Trophoblast cell (in vitro differentiated cells and primary cell): ENCODE measurements at regions not wholly inside any gene's neighbourhood (a gene's known extent, or its start where the extent isn't known, plus 50 kb on each side); places are given as distances from the start of the nearest gene placed in this dataset.

ENCODE experiments used
- DNase-seq, 2 donors: peaks; one replicate each; pipeline ENCODE4 v3.0.0-alpha.2; 2016
- H2AFZ ChIP-seq: 2 replicates; pipeline ENCODE4 v1.6.1; 2013; ENCODE audit warnings: low read length, moderate library complexity, mild to moderate bottlenecking; ENCODE audit not compliant: insufficient read depth, poor library complexity
- H2AK5ac ChIP-seq: 2 replicates; pipeline ENCODE4 v1.6.1; 2013; ENCODE audit warnings: mild to moderate bottlenecking, low read length
- H2BK120ac ChIP-seq: 2 replicates; pipeline ENCODE4 v1.6.1; 2013; ENCODE audit warnings: low read length, mild to moderate bottlenecking, moderate library complexity; ENCODE audit not compliant: insufficient read depth, poor library complexity
- H2BK12ac ChIP-seq: 2 replicates; pipeline ENCODE4 v1.6.1; 2013; ENCODE audit warnings: mild to moderate bottlenecking, low read length, moderate library complexity
- H2BK5ac ChIP-seq: 2 replicates; pipeline ENCODE4 v1.6.1; 2013; ENCODE audit warnings: low read length, low read depth, moderate library complexity, mild to moderate bottlenecking; ENCODE audit not compliant: poor library complexity
- H3K14ac ChIP-seq: 2 replicates; pipeline ENCODE4 v1.6.1; 2013; ENCODE audit warnings: mild to moderate bottlenecking, low read length
- H3K18ac ChIP-seq: 2 replicates; pipeline ENCODE4 v1.6.1; 2013; ENCODE audit warnings: mild to moderate bottlenecking, low read length
- H3K23ac ChIP-seq: 2 replicates; pipeline ENCODE4 v1.6.1; 2013; ENCODE audit warnings: low read length
- H3K27ac ChIP-seq: 2 replicates; pipeline ENCODE4 v1.5.1; 2013; ENCODE audit warnings: low read depth, mild to moderate bottlenecking, inconsistent platforms, low read length, moderate library complexity
- H3K27me3 ChIP-seq: 2 replicates; pipeline ENCODE4 v1.6.1; 2013; ENCODE audit warnings: inconsistent platforms, mild to moderate bottlenecking, low read length, moderate library complexity; ENCODE audit not compliant: insufficient read depth
- H3K36me3 ChIP-seq, 2 experiments: 1 replicate in 1 of 2; 2 replicates in 1 of 2; pipeline ENCODE4 v1.6.1; 2013; ENCODE audit warnings: low read length in 2 of 2, mild to moderate bottlenecking in 2 of 2, moderate library complexity in 1 of 2; ENCODE audit not compliant: insufficient read depth in 2 of 2, control insufficient read depth in 1 of 2
- H3K4ac ChIP-seq: 2 replicates; pipeline ENCODE4 v1.6.1; 2013; ENCODE audit warnings: low read depth, mild to moderate bottlenecking, low read length, moderate library complexity
- H3K4me1 ChIP-seq, 2 experiments: 1 replicate in 1 of 2; 2 replicates in 1 of 2; pipeline ENCODE4 v1.6.1; 2013; ENCODE audit warnings: low read length in 2 of 2, mild to moderate bottlenecking in 2 of 2, moderate library complexity in 1 of 2; ENCODE audit not compliant: insufficient read depth in 2 of 2, control insufficient read depth in 1 of 2
- H3K4me2 ChIP-seq: 2 replicates; pipeline ENCODE4 v1.6.1; 2013; ENCODE audit warnings: inconsistent platforms, mild to moderate bottlenecking, low read length, moderate library complexity
- H3K4me3 ChIP-seq: 2 replicates; pipeline ENCODE4 v1.5.1; 2013; ENCODE audit warnings: mild to moderate bottlenecking, low read depth, low read length, inconsistent platforms
- H3K79me1 ChIP-seq: one replicate; pipeline ENCODE4 v1.6.1; 2013; ENCODE audit warnings: low read length
- H3K79me2 ChIP-seq: 2 replicates; pipeline ENCODE4 v1.6.1; 2013; ENCODE audit warnings: low read length, mild to moderate bottlenecking; ENCODE audit not compliant: control insufficient read depth, insufficient read depth, poor library complexity
- H3K9ac ChIP-seq: 2 replicates; pipeline ENCODE4 v1.6.1; 2013; ENCODE audit warnings: mild to moderate bottlenecking, low read length
- H3K9me3 ChIP-seq: 2 replicates; pipeline ENCODE4 v1.6.1; 2013; ENCODE audit warnings: low read depth, mild to moderate bottlenecking, control low read depth, inconsistent platforms, low read length; ENCODE audit not compliant: insufficient read depth
- H4K12ac ChIP-seq: 2 replicates; pipeline ENCODE4 v1.6.1; 2013; ENCODE audit warnings: low read depth, mild to moderate bottlenecking, low read length, moderate library complexity
- H4K8ac ChIP-seq: 2 replicates; pipeline ENCODE4 v1.6.1; 2013; ENCODE audit warnings: low read depth, mild to moderate bottlenecking, low read length, moderate library complexity
- H4K91ac ChIP-seq: one replicate; pipeline ENCODE4 v1.6.1; 2013; ENCODE audit warnings: low read depth, mild to moderate bottlenecking, low read length, moderate library complexity
- WGBS: extraction: QIAGEN DNeasy Blood & Tissue Kit; methylation state at CpG from one replicate; pipeline ENCODE4 v1.1.7; 2013; ENCODE audit warnings: missing lambda C conversion rate; ENCODE audit not compliant: insufficient read length, insufficient coverage; ENCODE audit errors: extremely low coverage; 5-methylcytosine and 5-hydroxymethylcytosine counted together

- no peak for DNase-seq
- Histone ChIP-seq H3K23ac (no peak overlapping the region), H3K14ac (no peak overlapping the region), H4K91ac (no peak overlapping the region), H2BK12ac (no peak overlapping the region), H3K79me2 (no peaks in the 10 kb centered on the region), H3K36me3 (no peaks in the 10 kb centered on the region), H3K4me1 (peaks cover 0 to 6% of the 10 kb centered on the region in 2 experiments), H3K4me3 (no peak overlapping the region), H3K4ac (no peak overlapping the region), H3K18ac (no peak overlapping the region), H3K9me3 (no peaks in the 10 kb centered on the region), H4K8ac (no peak overlapping the region), H3K79me1 (peaks cover 1% of the 10 kb centered on the region), H4K12ac (no peak overlapping the region), H2BK5ac (no peak overlapping the region), H3K27ac (no peak overlapping the region), H2AK5ac (no peak overlapping the region), H3K4me2 (no peak overlapping the region), H3K27me3 (no peaks in the 10 kb centered on the region), H2AFZ (peak overlapping the region; percentile 59), H2BK120ac (no peak overlapping the region), H3K9ac (no peak overlapping the region)
- no CpG with 5 or more reads among the region's 12 CpGs for WGBS
These were observed 164.2 kb upstream of the ITGB1 start for GRCh38 chr10:33122014-33122809.

GRCh38 chr10:33120700-33121099 is 162.7 kb upstream of the ITGB1 start:
- no peak overlapping the region for H3K14ac ChIP-seq
- H3K4me3 ChIP-seq, result no peak overlapping the region
- H3K23ac ChIP-seq, result no peak overlapping the region
- H3K27ac ChIP-seq, result no peak overlapping the region
- no peak overlapping the region for H3K9ac ChIP-seq
- no peak overlapping the region for H2AFZ ChIP-seq
- H2BK5ac ChIP-seq, result no peak overlapping the region
- H4K12ac ChIP-seq, result no peak overlapping the region
- H3K9me3 ChIP-seq, result no peaks in the 10 kb centered on the region
- H2BK12ac ChIP-seq, result no peak overlapping the region
- no peaks in the 10 kb centered on the region for H3K36me3 ChIP-seq
- no peak overlapping the region for H2BK120ac ChIP-seq
- no peak overlapping the region for H3K18ac ChIP-seq
- no peaks in the 10 kb centered on the region for H3K79me2 ChIP-seq
- H3K4me1 ChIP-seq, result peaks cover 1 to 3% of the 10 kb centered on the region in 2 experiments
- H4K91ac ChIP-seq, result no peak overlapping the region
- H3K79me1 ChIP-seq, result peaks cover 2% of the 10 kb centered on the region
- no peak for DNase-seq
- no CpG with 5 or more reads among the region's 2 CpGs for WGBS
- H2AK5ac ChIP-seq, result no peak overlapping the region
- H3K4me2 ChIP-seq, result no peak overlapping the region
- no peak overlapping the region for H3K4ac ChIP-seq
- no peak overlapping the region for H4K8ac ChIP-seq
- H3K27me3 ChIP-seq, result no peaks in the 10 kb centered on the region

- H3K4me2 ChIP-seq, result no peak overlapping the region
- DNase-seq, result no peak
- WGBS, result no CpG with 5 or more reads among the region's 3 CpGs
These were observed 162.2 kb upstream of the ITGB1 start for GRCh38 chr10:33120275-33120674.

GRCh38 chr10:33117816-33118215 is 159.8 kb upstream of the ITGB1 start:
- Histone ChIP-seq H4K8ac (no peak overlapping the region), H2AK5ac (no peak overlapping the region)

More at GRCh38 chr10:33120275-33120674, 162.2 kb upstream of the ITGB1 start:
- no peak overlapping the region for H3K4me3 ChIP-seq
- no peaks in the 10 kb centered on the region for H3K9me3 ChIP-seq
- H2BK5ac ChIP-seq, result no peak overlapping the region
- H3K27ac ChIP-seq, result no peak overlapping the region
- H4K91ac ChIP-seq, result no peak overlapping the region
- no peak overlapping the region for H3K4ac ChIP-seq
- H4K8ac ChIP-seq, result no peak overlapping the region
- H3K36me3 ChIP-seq, result no peaks in the 10 kb centered on the region
- peaks cover 3% of the 10 kb centered on the region for H3K79me1 ChIP-seq
- no peak overlapping the region for H2AK5ac ChIP-seq
- H2BK12ac ChIP-seq, result no peak overlapping the region
- H2BK120ac ChIP-seq, result no peak overlapping the region
- no peak overlapping the region for H3K14ac ChIP-seq
- H3K79me2 ChIP-seq, result no peaks in the 10 kb centered on the region
- H3K27me3 ChIP-seq, result no peaks in the 10 kb centered on the region
- no peak overlapping the region for H4K12ac ChIP-seq
- no peak overlapping the region for H3K18ac ChIP-seq
- H3K4me1 ChIP-seq, result peaks cover 0 to 5% of the 10 kb centered on the region in 2 experiments
- H3K9ac ChIP-seq, result no peak overlapping the region
- no peak overlapping the region for H3K23ac ChIP-seq
- no peak overlapping the region for H2AFZ ChIP-seq

More at GRCh38 chr10:33117816-33118215, 159.8 kb upstream of the ITGB1 start:
- no peak overlapping the region for H3K4me3 ChIP-seq
- H3K79me2 ChIP-seq, result no peaks in the 10 kb centered on the region
- H3K79me1 ChIP-seq, result peaks cover 6% of the 10 kb centered on the region
- H3K4me2 ChIP-seq, result no peak overlapping the region
- DNase-seq, result no peak
- H2BK120ac ChIP-seq, result no peak overlapping the region
- H4K91ac ChIP-seq, result no peak overlapping the region
- no peak overlapping the region for H3K23ac ChIP-seq
- no peak overlapping the region for H4K12ac ChIP-seq
- no peak overlapping the region for H3K27ac ChIP-seq
- no peak overlapping the region for H2BK12ac ChIP-seq
- no peak overlapping the region for H3K18ac ChIP-seq
- H2AFZ ChIP-seq, result no peak overlapping the region
- no peak overlapping the region for H3K9ac ChIP-seq
- WGBS, result no CpG with 5 or more reads among the region's 6 CpGs
- H2BK5ac ChIP-seq, result no peak overlapping the region
- H3K36me3 ChIP-seq, result no peaks in the 10 kb centered on the region
- H3K4ac ChIP-seq, result no peak overlapping the region
- no peak overlapping the region for H3K14ac ChIP-seq
- no peaks in the 10 kb centered on the region for H3K27me3 ChIP-seq
- peaks cover 0 to 11% of the 10 kb centered on the region in 2 experiments for H3K4me1 ChIP-seq
- H3K9me3 ChIP-seq, result no peaks in the 10 kb centered on the region
